Endothelial cell of umbilical vein (primary cell): ENCODE measurements at regions not wholly inside any gene's neighbourhood (a gene's known extent, or its start where the extent isn't known, plus 50 kb on each side); places are given as distances from the start of the nearest gene placed in this dataset.

Source experiments
- BruUV-seq: library from RNA; stranded (reverse); fragments of 400-500 nt; replicated peaks from 2 replicates; lab custom pipeline; 2021; lab: Mats Ljungman, UMichigan
- CTCF ChIA-PET: fragments of 300-600, 350-600 bp; sonication (Branson Sonifier 250); formaldehyde crosslinking; loops from one replicate; lab custom pipeline; 2021; ENCODE audit warnings: antibody characterized with exemption, inconsistent platforms; lab: Charles Lee
- POLR2A ChIA-PET: fragments of 300-600, 350-600 bp; sonication (Branson Sonifier 250); formaldehyde crosslinking; loops from one replicate; lab custom pipeline; 2021; ENCODE audit warnings: antibody characterized with exemption, inconsistent platforms; lab: Charles Lee
- DNase-seq: peaks from one replicate; pipeline ENCODE4 v3.0.0-alpha.2; 2011; ENCODE audit warnings: low read depth, low spot score
- FAIRE-seq: peaks from 2 replicates; lab custom pipeline; 2011; peaks lifted over from hg19 to GRCh38; lab: Jason Lieb, UNC
- H2AFZ ChIP-seq: 2 replicates; pipeline ENCODE4 v1.6.0; 2012; ENCODE audit warnings: low read depth, low read length, control low read depth, inconsistent platforms
- H3K27ac ChIP-seq: 2 replicates; pipeline ENCODE4 v1.5.1; 2011; ENCODE audit warnings: low read depth, mild to moderate bottlenecking, control low read depth, low read length, moderate library complexity; ENCODE audit not compliant: insufficient read depth
- H3K27me3 ChIP-seq, 2 experiments: 2 replicates each; pipeline versions ENCODE4 v1.6.0 to v1.6.1; 2011; ENCODE audit warnings: low read length in 2 of 2, mixed read lengths in 1 of 2; ENCODE audit not compliant: control insufficient read depth in 2 of 2, insufficient read depth in 2 of 2
- H3K36me3 ChIP-seq, 2 experiments: 2 replicates in 1 of 2; 3 replicates in 1 of 2; pipeline ENCODE4 v1.5.1; 2011; ENCODE audit warnings: low read length in 2 of 2, mild to moderate bottlenecking in 1 of 2, moderate library complexity in 1 of 2; ENCODE audit not compliant: control insufficient read depth in 2 of 2, insufficient read depth in 2 of 2; ENCODE audit errors: extremely low read depth in 1 of 2
- H3K4me1 ChIP-seq: 3 replicates; pipeline ENCODE4 v1.5.1; 2011; ENCODE audit warnings: mild to moderate bottlenecking, low read length; ENCODE audit not compliant: control insufficient read depth, insufficient read depth; ENCODE audit errors: extremely low read depth
- H3K4me2 ChIP-seq: 2 replicates; pipeline ENCODE4 v1.6.1; 2011; ENCODE audit warnings: low read length, control low read depth, mixed read lengths; ENCODE audit not compliant: insufficient read depth
- H3K4me3 ChIP-seq, 3 experiments: fragments of 200-600 bp in 1 of 3; sonication (generic), shearing (Covaris generic) in 1 of 3; replicated peaks in 1 of 3; 2 replicates each; pipeline ENCODE4 v1.5.1; 2011 to 2016; ENCODE audit warnings: control low read depth in 3 of 3, low read length in 3 of 3, mild to moderate bottlenecking in 2 of 3, inconsistent platforms in 1 of 3, low read depth in 1 of 3, moderate library complexity in 1 of 3; ENCODE audit not compliant: insufficient read depth in 1 of 3
- H3K79me2 ChIP-seq: 2 replicates; pipeline ENCODE4 v1.6.0; 2012; ENCODE audit warnings: low read length, inconsistent platforms; ENCODE audit not compliant: control insufficient read depth, insufficient read depth
- H3K9ac ChIP-seq: replicated peaks from 2 replicates; pipeline ENCODE3; 2011; ENCODE audit warnings: low read length, control low read depth; ENCODE audit not compliant: insufficient read depth; ENCODE audit errors: extremely low read depth
- H3K9me1 ChIP-seq: replicated peaks from 3 replicates; pipeline ENCODE4 v1.6.0; 2011; ENCODE audit warnings: mild to moderate bottlenecking, low read length; ENCODE audit not compliant: control insufficient read depth, insufficient read depth; ENCODE audit errors: extremely low read depth
- H3K9me3 ChIP-seq: replicated peaks from 2 replicates; pipeline ENCODE4 v1.5.1; 2012; ENCODE audit warnings: low read length, inconsistent platforms; ENCODE audit not compliant: control insufficient read depth, insufficient read depth
- H4K20me1 ChIP-seq: replicated peaks from 2 replicates; pipeline ENCODE3; 2011; ENCODE audit warnings: mild to moderate bottlenecking, low read length; ENCODE audit not compliant: control insufficient read depth, insufficient read depth; ENCODE audit errors: extremely low read depth
- EZH2 ChIP-seq: IDR thresholded peaks from 2 replicates; pipeline ENCODE4 v1.6.1; 2012; ENCODE audit warnings: borderline replicate concordance, low read depth, mild to moderate bottlenecking, moderate library complexity, low read length, inconsistent platforms; ENCODE audit not compliant: severe bottlenecking
- FOS ChIP-seq: IDR thresholded peaks from 2 replicates; pipeline ENCODE4 v1.6.1; 2011; ENCODE audit warnings: mild to moderate bottlenecking, low read length, moderate library complexity, borderline replicate concordance; ENCODE audit not compliant: insufficient read depth
- GATA2 ChIP-seq: IDR thresholded peaks from 2 replicates; pipeline ENCODE4 v1.7.0; 2011; ENCODE audit warnings: low read depth, mild to moderate bottlenecking, moderate library complexity, mixed read lengths, low read length; ENCODE audit not compliant: insufficient read length, insufficient read depth
- JUN ChIP-seq: IDR thresholded peaks from 2 replicates; pipeline ENCODE4 v1.6.1; 2011; ENCODE audit warnings: borderline replicate concordance, low read depth; ENCODE audit not compliant: insufficient read length, insufficient read depth
- MYC ChIP-seq: IDR thresholded peaks from one replicate; pipeline ENCODE4 v1.6.1; 2011; ENCODE audit warnings: mild to moderate bottlenecking, low read depth, low read length
- POLR2A ChIP-seq: IDR thresholded peaks from 2 replicates; pipeline ENCODE4 v1.6.1; 2012; ENCODE audit warnings: low read depth, mild to moderate bottlenecking, control low read depth, low read length
- POLR2AphosphoS5 ChIP-seq: IDR thresholded peaks from 2 replicates; pipeline ENCODE4 v1.6.1; 2012; ENCODE audit warnings: low read depth, mild to moderate bottlenecking, control low read depth, low read length, moderate library complexity; ENCODE audit not compliant: insufficient read depth
- dilution Hi-C: fragments of 300-500 bp; cut with MboI; formaldehyde crosslinking; loops from one replicate; pipeline ENCODE4 v1.15.0; 2019; ENCODE audit warnings: low sequenced_read_pairs; ENCODE audit not compliant: extremely low pct_ligation_motif_present
- intact Hi-C: fragments of 100-400 bp; cut with micrococcal nuclease; formaldehyde crosslinking; loops from one replicate; pipeline ENCODE4 v1.10.0; 2022
- TF ChIP-seq, protein P1 (sequence below), 2 donors: IDR thresholded peaks; 1 replicate in 1 of 2; 2 replicates in 1 of 2; pipeline ENCODE4 v1.5.1; 2011; ENCODE audit warnings: low read length in 2 of 2, mild to moderate bottlenecking in 2 of 2, moderate library complexity in 2 of 2, control low read depth in 1 of 2, inconsistent platforms in 1 of 2, low read depth in 1 of 2; ENCODE audit not compliant: insufficient read depth in 1 of 2; ENCODE audit errors: extremely low read depth in 1 of 2
- TF ChIP-seq, protein P2 (sequence below): IDR thresholded peaks from 2 replicates; pipeline ENCODE4 v1.6.1; 2011; ENCODE audit not compliant: insufficient read depth, insufficient read length

GRCh38 chr16:66049865-66050264, 316.6 kb upstream of the CDH5 start:
- Histone ChIP-seq H2AFZ (no peak overlapping the region), H3K27me3 (no peaks in the 10 kb centered on the region), H3K4me3 (no peak overlapping the region), H3K79me2 (no peaks in the 10 kb centered on the region), H3K9ac (no peak overlapping the region), H3K9me3 (no peaks in the 10 kb centered on the region), H3K4me1 (no peaks in the 10 kb centered on the region), H3K4me2 (no peak overlapping the region), H3K36me3 (no peaks in the 10 kb centered on the region), H3K9me1 (no peaks in the 10 kb centered on the region), H4K20me1 (no peaks in the 10 kb centered on the region), H3K27ac (no peak overlapping the region)
- POLR2A ChIA-PET = no interaction called here
- intact Hi-C loops = no loop called here
- FAIRE-seq (no peak), DNase-seq (no peak)
- CTCF ChIA-PET = no interaction called here
- TF ChIP-seq, protein P1, sequence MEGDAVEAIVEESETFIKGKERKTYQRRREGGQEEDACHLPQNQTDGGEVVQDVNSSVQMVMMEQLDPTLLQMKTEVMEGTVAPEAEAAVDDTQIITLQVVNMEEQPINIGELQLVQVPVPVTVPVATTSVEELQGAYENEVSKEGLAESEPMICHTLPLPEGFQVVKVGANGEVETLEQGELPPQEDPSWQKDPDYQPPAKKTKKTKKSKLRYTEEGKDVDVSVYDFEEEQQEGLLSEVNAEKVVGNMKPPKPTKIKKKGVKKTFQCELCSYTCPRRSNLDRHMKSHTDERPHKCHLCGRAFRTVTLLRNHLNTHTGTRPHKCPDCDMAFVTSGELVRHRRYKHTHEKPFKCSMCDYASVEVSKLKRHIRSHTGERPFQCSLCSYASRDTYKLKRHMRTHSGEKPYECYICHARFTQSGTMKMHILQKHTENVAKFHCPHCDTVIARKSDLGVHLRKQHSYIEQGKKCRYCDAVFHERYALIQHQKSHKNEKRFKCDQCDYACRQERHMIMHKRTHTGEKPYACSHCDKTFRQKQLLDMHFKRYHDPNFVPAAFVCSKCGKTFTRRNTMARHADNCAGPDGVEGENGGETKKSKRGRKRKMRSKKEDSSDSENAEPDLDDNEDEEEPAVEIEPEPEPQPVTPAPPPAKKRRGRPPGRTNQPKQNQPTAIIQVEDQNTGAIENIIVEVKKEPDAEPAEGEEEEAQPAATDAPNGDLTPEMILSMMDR (IDR thresholded peaks at IDR 0.05; ENCODE audit: extremely low read depth in 1 of 2, insufficient read depth in 1 of 2, low read depth in 1 of 2, low read length in 2 of 2) = no peak
- TF ChIP-seq MYC (no peak), GATA2 (no peak), EZH2 (no peak), POLR2AphosphoS5 (no peak), FOS (no peak), JUN (no peak), POLR2A (no peak)
- TF ChIP-seq, protein P2, sequence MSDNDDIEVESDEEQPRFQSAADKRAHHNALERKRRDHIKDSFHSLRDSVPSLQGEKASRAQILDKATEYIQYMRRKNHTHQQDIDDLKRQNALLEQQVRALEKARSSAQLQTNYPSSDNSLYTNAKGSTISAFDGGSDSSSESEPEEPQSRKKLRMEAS = no peak
- no TSS peak for BruUV-seq
- dilution Hi-C loops = no loop called here
